ENCODE measurements at regions not wholly inside any gene's neighbourhood (a gene's known extent, or its start where the extent isn't known, plus 50 kb on each side); places are given as distances from the start of the nearest gene placed in this dataset.

DNA sequence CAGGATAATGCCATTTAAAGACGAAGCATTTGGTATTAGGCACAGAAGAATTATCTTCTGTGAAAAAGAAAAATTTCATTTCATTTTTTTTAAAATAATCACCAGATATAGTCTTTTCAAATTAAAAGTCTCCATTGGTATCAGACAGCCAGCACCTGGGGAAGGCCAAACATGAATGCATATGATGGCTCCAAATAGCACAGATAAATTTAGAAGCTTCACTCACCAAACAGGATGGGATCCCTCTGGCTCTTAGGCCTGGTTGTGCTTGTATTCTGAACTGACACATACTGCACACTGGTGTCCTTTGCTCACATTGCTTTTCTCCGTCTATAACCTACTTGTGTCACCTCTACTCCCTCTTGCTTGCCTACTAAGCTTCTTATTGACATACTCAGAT, 169.5 kb upstream of the CHRM2 start:
- TF ChIP-seq FOXA1 (IDR thresholded peaks at IDR 0.05) = no peak
- no peak for TF ChIP-seq TARDBP (IDR thresholded peaks at IDR 0.05)
- TF ChIP-seq L3MBTL2 (conservative IDR thresholded peaks at IDR 0.05) = no peak
- no peak for TF ChIP-seq ELF4 (IDR thresholded peaks at IDR 0.05)
- no peak for TF ChIP-seq ZNF384 (IDR thresholded peaks at IDR 0.05)
- TF ChIP-seq SP1 (IDR thresholded peaks at IDR 0.05) = no peak
- TF ChIP-seq SUZ12 (IDR thresholded peaks at IDR 0.05) = no peak
- TF ChIP-seq BHLHE40 (IDR thresholded peaks at IDR 0.05; ENCODE audit: borderline replicate concordance) = no peak
- TF ChIP-seq FOXM1 (IDR thresholded peaks at IDR 0.05; ENCODE audit: borderline replicate concordance) = no peak
- TF ChIP-seq NFRKB (IDR thresholded peaks at IDR 0.05) = no peak

All from HEK293T (cell line).